ENCODE measurements at regions not wholly inside any gene's neighbourhood (a gene's known extent, or its start where the extent isn't known, plus 50 kb on each side); places are given as distances from the start of the nearest gene placed in this dataset.

- Histone ChIP-seq H3K27me3 (ENCODE audit: control insufficient read depth, insufficient read depth, low read length) (no peaks in the 10 kb centered on the region), H3K9me3 (replicated peaks; ENCODE audit: control insufficient read depth, low read depth, low read length) (no peaks in the 10 kb centered on the region), H3K36me3 (ENCODE audit: control insufficient read depth, insufficient read depth, low read length) (no peaks in the 10 kb centered on the region), H3K4me1 (ENCODE audit: control insufficient read depth, insufficient read depth, low read length) (no peaks in the 10 kb centered on the region), H3K27ac (ENCODE audit: low read length) (no peak overlapping the region), H3K4me3 (ENCODE audit: low read length) (no peak overlapping the region)
- peak; percentile 31 for DNase-seq
- WGBS (ENCODE audit: insufficient coverage): 40% methylated on average over 1 of the region's 3 CpGs
These were observed 336.0 kb upstream of the KCNH8 start for GRCh38 chr3:18812316-18812715.

DNA sequence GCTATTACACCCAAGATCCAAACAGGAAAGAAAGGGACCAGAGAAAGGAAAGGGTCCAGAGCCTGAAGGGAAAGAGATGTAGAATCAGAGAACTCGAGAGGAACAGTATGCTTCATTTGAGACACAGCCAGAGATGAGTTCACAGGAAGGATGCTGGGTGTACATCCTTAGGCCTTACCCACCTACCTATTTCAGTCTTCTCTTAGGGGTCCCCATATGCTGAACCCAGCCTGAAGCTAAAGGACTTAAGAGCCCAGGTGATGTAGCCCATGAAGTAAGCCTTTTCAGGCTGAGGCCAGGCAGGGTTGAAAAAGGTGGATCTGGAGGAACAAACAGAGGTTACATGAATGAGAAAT, 338.0 kb upstream of the KCNH8 start:
- Histone ChIP-seq H3K4me3 (ENCODE audit: low read length) (no peak overlapping the region), H3K27me3 (ENCODE audit: control insufficient read depth, insufficient read depth, low read length) (no peaks in the 10 kb centered on the region), H3K4me1 (ENCODE audit: control insufficient read depth, insufficient read depth, low read length) (no peaks in the 10 kb centered on the region), H3K27ac (ENCODE audit: low read length) (no peak overlapping the region), H3K36me3 (ENCODE audit: control insufficient read depth, insufficient read depth, low read length) (no peaks in the 10 kb centered on the region), H3K9me3 (replicated peaks; ENCODE audit: control insufficient read depth, low read depth, low read length) (no peaks in the 10 kb centered on the region)
- DNase-seq: no peak
- no CpG with 5 or more reads among the region's 1 CpG for WGBS (ENCODE audit: insufficient coverage)

DNA sequence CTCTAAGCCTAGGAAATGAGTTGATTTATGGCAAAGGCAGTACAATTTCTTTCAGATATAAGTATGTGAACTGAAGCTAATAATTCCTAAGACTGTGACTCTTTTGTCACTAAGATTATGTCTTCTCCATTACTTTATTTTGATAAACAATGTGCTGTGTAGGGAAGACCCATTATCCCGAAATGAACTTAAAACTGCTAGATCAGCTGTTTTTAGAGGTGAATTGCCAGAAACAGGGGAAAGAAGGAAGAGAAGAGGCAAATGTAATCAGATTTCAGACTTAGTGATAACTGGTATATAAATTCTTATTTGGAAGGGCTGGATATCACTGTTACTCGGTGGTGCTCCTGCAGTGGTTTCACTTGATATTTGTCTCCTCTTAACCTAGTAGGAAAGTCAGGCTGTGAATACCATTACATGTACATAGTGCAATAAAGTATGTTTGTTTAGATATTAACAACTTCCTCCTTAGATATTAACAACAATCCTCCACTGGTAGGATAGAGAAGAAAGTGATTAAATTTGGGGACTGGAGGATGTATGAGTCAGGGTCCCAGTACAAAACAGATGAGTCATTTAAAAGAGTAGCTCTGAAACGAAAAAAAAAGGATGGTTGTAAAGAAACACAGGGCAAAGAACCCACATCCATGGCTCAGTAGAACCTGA, 338.5 kb upstream of the KCNH8 start:
- Histone ChIP-seq H3K9me3 (replicated peaks; ENCODE audit: control insufficient read depth, low read depth, low read length) (no peaks in the 10 kb centered on the region), H3K4me3 (ENCODE audit: low read length) (no peak overlapping the region), H3K36me3 (ENCODE audit: control insufficient read depth, insufficient read depth, low read length) (no peaks in the 10 kb centered on the region), H3K27ac (ENCODE audit: low read length) (no peak overlapping the region), H3K27me3 (ENCODE audit: control insufficient read depth, insufficient read depth, low read length) (no peaks in the 10 kb centered on the region), H3K4me1 (ENCODE audit: control insufficient read depth, insufficient read depth, low read length) (no peaks in the 10 kb centered on the region)
- DNase-seq: no peak
- no CpG with 5 or more reads among the region's 3 CpGs for WGBS (ENCODE audit: insufficient coverage)

DNA sequence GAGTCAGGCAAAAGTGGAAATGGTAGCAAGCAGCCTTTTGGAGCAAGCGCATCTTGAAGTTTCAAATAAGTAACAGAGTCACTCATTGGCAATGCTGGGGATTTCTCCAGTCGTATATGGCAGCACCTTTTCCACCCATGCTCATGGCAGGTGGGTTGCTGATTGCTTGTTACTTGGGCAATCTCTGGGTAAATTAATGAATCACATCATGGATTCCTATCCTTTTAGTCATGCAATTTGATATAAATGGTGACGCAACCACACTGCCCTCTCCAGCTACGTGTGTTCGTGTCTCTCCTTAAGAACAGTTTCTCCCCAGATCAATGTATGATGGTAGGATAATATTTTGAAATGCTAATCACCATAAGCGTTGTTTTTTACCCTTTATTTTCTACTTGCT, 339.9 kb upstream of the KCNH8 start:
- Histone ChIP-seq H3K27ac (ENCODE audit: low read length) (no peak overlapping the region), H3K9me3 (replicated peaks; ENCODE audit: control insufficient read depth, low read depth, low read length) (no peaks in the 10 kb centered on the region), H3K4me3 (ENCODE audit: low read length) (no peak overlapping the region), H3K4me1 (ENCODE audit: control insufficient read depth, insufficient read depth, low read length) (no peaks in the 10 kb centered on the region), H3K36me3 (ENCODE audit: control insufficient read depth, insufficient read depth, low read length) (no peaks in the 10 kb centered on the region), H3K27me3 (ENCODE audit: control insufficient read depth, insufficient read depth, low read length) (no peaks in the 10 kb centered on the region)
- no CpG with 5 or more reads among the region's 6 CpGs for WGBS (ENCODE audit: insufficient coverage)
- DNase-seq: no peak

- H3K9me3 ChIP-seq (replicated peaks; ENCODE audit: control insufficient read depth, low read depth, low read length): no peaks in the 10 kb centered on the region
- no peak for DNase-seq
- WGBS (ENCODE audit: insufficient coverage): no CpG with 5 or more reads among the region's 3 CpGs
- no peak overlapping the region for H3K27ac ChIP-seq (ENCODE audit: low read length)
- H3K27me3 ChIP-seq (ENCODE audit: control insufficient read depth, insufficient read depth, low read length): no peaks in the 10 kb centered on the region
- no peaks in the 10 kb centered on the region for H3K36me3 ChIP-seq (ENCODE audit: control insufficient read depth, insufficient read depth, low read length)
- H3K4me1 ChIP-seq (ENCODE audit: control insufficient read depth, insufficient read depth, low read length): no peaks in the 10 kb centered on the region
- H3K4me3 ChIP-seq (ENCODE audit: low read length): no peak overlapping the region
These were observed 340.7 kb upstream of the KCNH8 start for GRCh38 chr3:18807593-18807992.

DNA sequence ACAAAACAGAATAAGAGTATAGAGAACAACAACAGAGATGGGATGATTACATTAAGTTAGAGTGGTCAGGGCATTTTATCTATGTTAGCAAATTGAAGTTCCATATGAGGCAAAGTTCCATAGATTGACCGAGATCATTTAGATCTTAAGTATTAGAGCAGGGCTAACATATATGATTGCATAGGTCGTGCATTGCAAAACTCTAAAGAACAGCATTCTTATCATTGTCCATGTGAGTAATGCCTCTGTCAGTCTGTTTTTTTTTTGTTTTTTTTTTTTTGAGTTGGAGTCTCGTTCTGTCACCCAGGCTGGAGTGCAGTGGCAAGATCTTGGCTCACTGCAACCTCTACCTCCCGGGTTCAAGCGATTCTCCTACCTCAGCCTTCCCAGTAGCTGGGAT, 341.7 kb upstream of the KCNH8 start:
- no CpG with 5 or more reads among the region's 5 CpGs for WGBS (ENCODE audit: insufficient coverage)
- no peaks in the 10 kb centered on the region for H3K9me3 ChIP-seq (replicated peaks; ENCODE audit: control insufficient read depth, low read depth, low read length)
- DNase-seq: no peak

GRCh38 chr3:18797378-18797777, 350.9 kb upstream of the KCNH8 start:
- no peak for DNase-seq
- no CpG with 5 or more reads among the region's 3 CpGs for WGBS (ENCODE audit: insufficient coverage)
- H3K36me3 ChIP-seq (ENCODE audit: control insufficient read depth, insufficient read depth, low read length): no peaks in the 10 kb centered on the region
- no peak overlapping the region for H3K4me3 ChIP-seq (ENCODE audit: low read length)
- no peaks in the 10 kb centered on the region for H3K27me3 ChIP-seq (ENCODE audit: control insufficient read depth, insufficient read depth, low read length)
- H3K9me3 ChIP-seq (replicated peaks; ENCODE audit: control insufficient read depth, low read depth, low read length): no peaks in the 10 kb centered on the region
- H3K27ac ChIP-seq (ENCODE audit: low read length): no peak overlapping the region
- no peaks in the 10 kb centered on the region for H3K4me1 ChIP-seq (ENCODE audit: control insufficient read depth, insufficient read depth, low read length)

More for the DNA sequence above, 341.7 kb upstream of the KCNH8 start:
- no peaks in the 10 kb centered on the region for H3K27me3 ChIP-seq (ENCODE audit: control insufficient read depth, insufficient read depth, low read length)
- H3K4me3 ChIP-seq (ENCODE audit: low read length): no peak overlapping the region
- no peak overlapping the region for H3K27ac ChIP-seq (ENCODE audit: low read length)
- H3K36me3 ChIP-seq (ENCODE audit: control insufficient read depth, insufficient read depth, low read length): no peaks in the 10 kb centered on the region
- H3K4me1 ChIP-seq (ENCODE audit: control insufficient read depth, insufficient read depth, low read length): no peaks in the 10 kb centered on the region

GRCh38 chr3:18795078-18795477, 353.2 kb upstream of the KCNH8 start:
- 100% methylated on average over 1 of the region's 2 CpGs for WGBS (ENCODE audit: insufficient coverage)
- H3K36me3 ChIP-seq (ENCODE audit: control insufficient read depth, insufficient read depth, low read length): no peaks in the 10 kb centered on the region
- no peak for DNase-seq
- no peak overlapping the region for H3K27ac ChIP-seq (ENCODE audit: low read length)
- H3K9me3 ChIP-seq (replicated peaks; ENCODE audit: control insufficient read depth, low read depth, low read length): no peaks in the 10 kb centered on the region
- H3K4me1 ChIP-seq (ENCODE audit: control insufficient read depth, insufficient read depth, low read length): no peaks in the 10 kb centered on the region
- H3K4me3 ChIP-seq (ENCODE audit: low read length): no peak overlapping the region
- H3K27me3 ChIP-seq (ENCODE audit: control insufficient read depth, insufficient read depth, low read length): no peaks in the 10 kb centered on the region

- Histone ChIP-seq H3K36me3 (ENCODE audit: control insufficient read depth, insufficient read depth, low read length) (no peaks in the 10 kb centered on the region), H3K4me3 (ENCODE audit: low read length) (no peak overlapping the region), H3K27me3 (ENCODE audit: control insufficient read depth, insufficient read depth, low read length) (no peaks in the 10 kb centered on the region), H3K4me1 (ENCODE audit: control insufficient read depth, insufficient read depth, low read length) (no peaks in the 10 kb centered on the region), H3K27ac (ENCODE audit: low read length) (no peak overlapping the region), H3K9me3 (replicated peaks; ENCODE audit: control insufficient read depth, low read depth, low read length) (no peaks in the 10 kb centered on the region)
- 83% methylated on average over 1 of the region's 10 CpGs for WGBS (ENCODE audit: insufficient coverage)
- no peak for DNase-seq
These were observed 356.6 kb upstream of the KCNH8 start for GRCh38 chr3:18791752-18792151.

GRCh38 chr3:18791182-18791581, 357.1 kb upstream of the KCNH8 start:
- no peaks in the 10 kb centered on the region for H3K27me3 ChIP-seq (ENCODE audit: control insufficient read depth, insufficient read depth, low read length)
- WGBS (ENCODE audit: insufficient coverage): 70% methylated on average over 6 of the region's 8 CpGs
- H3K36me3 ChIP-seq (ENCODE audit: control insufficient read depth, insufficient read depth, low read length): no peaks in the 10 kb centered on the region
- H3K9me3 ChIP-seq (replicated peaks; ENCODE audit: control insufficient read depth, low read depth, low read length): no peaks in the 10 kb centered on the region
- no peaks in the 10 kb centered on the region for H3K4me1 ChIP-seq (ENCODE audit: control insufficient read depth, insufficient read depth, low read length)
- H3K4me3 ChIP-seq (ENCODE audit: low read length): no peak overlapping the region
- no peak for DNase-seq
- no peak overlapping the region for H3K27ac ChIP-seq (ENCODE audit: low read length)

- no peaks in the 10 kb centered on the region for H3K27me3 ChIP-seq (ENCODE audit: control insufficient read depth, insufficient read depth, low read length)
- no peaks in the 10 kb centered on the region for H3K36me3 ChIP-seq (ENCODE audit: control insufficient read depth, insufficient read depth, low read length)
- DNase-seq: no peak
- H3K4me3 ChIP-seq (ENCODE audit: low read length): no peak overlapping the region
- H3K27ac ChIP-seq (ENCODE audit: low read length): no peak overlapping the region
- H3K4me1 ChIP-seq (ENCODE audit: control insufficient read depth, insufficient read depth, low read length): no peaks in the 10 kb centered on the region
- 100% methylated on average over 1 of the region's 2 CpGs for WGBS (ENCODE audit: insufficient coverage)
- H3K9me3 ChIP-seq (replicated peaks; ENCODE audit: control insufficient read depth, low read depth, low read length): no peaks in the 10 kb centered on the region
These were observed 357.9 kb upstream of the KCNH8 start for GRCh38 chr3:18790384-18790783.
